ENCODE measurements at regions not wholly inside any gene's neighbourhood (a gene's known extent, or its start where the extent isn't known, plus 50 kb on each side); places are given as distances from the start of the nearest gene placed in this dataset.
"Not testable (repeated sequence)": the region's sequence is repeated elsewhere in the genome, so short reads cannot be mapped to it uniquely, and the experiment has no call there.

DNA sequence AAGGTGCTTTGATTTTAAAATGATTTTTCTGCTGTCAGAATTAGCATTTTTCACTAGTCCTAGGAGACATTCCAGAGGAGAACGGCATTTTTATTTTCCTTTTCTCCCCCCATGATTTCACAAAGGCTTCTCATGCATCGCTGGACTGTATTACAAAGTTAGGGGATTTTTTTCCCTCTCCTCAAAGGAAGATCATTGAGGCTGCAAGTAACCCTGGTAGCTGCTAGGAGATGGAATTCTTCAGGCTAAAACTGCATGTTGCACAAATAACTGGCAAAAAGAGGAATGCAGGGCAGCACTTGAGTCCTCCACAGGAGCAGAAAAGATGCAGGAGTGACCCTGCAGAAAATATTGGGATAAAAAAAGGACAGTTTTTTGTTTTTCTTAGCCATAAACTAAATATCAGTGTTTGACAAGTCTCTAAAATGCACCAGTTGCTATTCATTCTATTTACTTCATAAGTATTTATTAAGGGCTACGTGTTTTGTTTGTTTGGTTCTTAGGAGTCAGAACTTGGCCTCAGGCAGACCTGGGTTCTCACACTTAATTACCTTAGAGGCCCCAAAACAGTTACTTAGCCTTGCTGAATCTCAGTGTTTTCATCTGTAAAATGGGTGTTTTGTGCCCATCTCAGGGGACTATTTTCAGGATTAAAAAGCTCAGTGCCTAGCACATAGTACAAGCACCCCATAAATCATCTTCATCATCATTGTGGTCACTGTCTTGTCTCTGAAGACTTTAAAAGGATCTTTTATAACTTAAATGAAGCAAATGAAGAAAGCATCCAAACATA, 144.5 kb upstream of the ID4 start:
- no peak for DNase-seq (ENCODE audit: low spot score)

GRCh38 chr6:19694697-19695096, 142.5 kb upstream of the ID4 start:
- no peak for DNase-seq (ENCODE audit: low spot score)

DNA sequence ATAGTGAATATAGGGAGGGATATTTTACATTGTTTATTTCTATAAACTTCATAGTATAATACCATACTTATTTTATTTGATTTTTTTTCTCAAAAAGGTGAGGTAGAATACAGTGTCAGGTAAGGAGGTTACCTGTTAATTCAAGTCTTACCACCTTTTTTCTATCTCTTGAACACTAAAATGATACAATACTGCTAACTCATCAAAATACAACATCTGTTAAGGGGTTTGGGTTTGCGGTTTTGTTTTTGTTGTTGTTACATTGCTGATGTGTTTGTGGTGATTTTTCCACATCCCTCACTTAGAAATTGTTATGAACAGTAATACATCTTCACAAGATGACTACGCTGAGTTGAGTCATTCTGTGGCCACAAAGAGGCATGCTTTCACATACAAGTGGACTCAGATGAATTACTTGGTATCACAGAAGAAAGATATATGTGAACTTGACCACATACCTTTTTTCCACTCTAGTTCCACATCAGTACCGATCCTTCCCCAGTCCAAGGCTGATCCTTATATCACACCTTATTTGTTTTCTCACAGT, 139.4 kb upstream of the ID4 start:
- no peak for DNase-seq (ENCODE audit: low spot score)

- peak; percentile 21 for DNase-seq (ENCODE audit: low spot score)
These were observed 137.2 kb upstream of the ID4 start for GRCh38 chr6:19699932-19700331.

DNA sequence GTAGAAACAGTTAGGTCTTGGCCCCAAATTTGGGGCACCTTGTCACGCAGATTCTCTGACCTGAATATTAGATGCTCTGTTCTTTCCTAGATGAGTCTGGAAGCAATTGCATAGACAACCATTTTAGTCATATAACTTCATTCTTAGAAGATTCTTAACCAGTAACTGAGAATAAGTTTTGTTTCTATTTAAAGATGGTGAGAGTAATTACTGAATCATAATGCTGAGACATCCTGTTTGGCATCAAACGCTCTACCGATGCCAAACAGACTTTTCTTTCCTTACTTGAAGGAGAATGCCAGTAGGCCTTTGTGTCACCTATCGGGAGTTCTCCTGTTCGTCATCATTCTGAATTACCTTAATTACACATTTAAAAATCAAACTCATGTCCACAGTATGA, 131.6 kb upstream of the ID4 start:
- no peak for DNase-seq (ENCODE audit: low spot score)

DNA sequence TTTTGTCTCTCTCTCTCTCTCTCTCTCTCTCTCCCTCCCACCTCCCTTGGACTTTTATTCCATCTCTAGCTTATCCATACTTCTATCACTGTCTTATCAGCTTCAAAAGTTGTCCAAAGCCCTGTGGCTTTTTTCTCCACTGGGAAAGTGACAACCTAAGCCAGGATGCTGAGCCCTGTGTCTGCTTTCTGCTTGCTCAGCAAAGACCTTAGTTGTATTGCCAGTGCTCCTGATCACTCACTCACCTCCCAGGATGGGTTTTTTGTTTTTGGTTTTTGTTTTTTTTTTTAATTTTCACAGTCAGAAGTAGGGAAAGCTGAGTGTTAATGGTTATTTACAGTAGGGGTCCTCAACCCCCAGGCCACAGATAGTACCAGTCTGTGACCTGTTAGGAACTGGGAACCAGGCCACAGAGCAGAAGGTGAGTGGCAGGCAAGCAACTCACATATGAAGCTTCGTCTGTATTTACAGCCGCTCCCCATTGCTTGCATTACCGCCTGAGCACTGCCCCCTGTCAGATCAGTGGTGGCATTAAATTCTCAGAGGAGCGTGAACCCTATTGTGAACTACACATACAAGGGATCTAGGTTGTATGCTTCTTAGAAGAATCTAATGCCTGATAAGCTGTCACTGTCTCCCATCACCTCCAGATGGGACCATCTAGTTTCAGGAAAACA, 125.0 kb upstream of the ID4 start:
- no peak for DNase-seq (ENCODE audit: low spot score)

GRCh38 chr6:19712998-19713397, 124.2 kb upstream of the ID4 start:
- DNase-seq (ENCODE audit: low spot score), result no peak

DNA sequence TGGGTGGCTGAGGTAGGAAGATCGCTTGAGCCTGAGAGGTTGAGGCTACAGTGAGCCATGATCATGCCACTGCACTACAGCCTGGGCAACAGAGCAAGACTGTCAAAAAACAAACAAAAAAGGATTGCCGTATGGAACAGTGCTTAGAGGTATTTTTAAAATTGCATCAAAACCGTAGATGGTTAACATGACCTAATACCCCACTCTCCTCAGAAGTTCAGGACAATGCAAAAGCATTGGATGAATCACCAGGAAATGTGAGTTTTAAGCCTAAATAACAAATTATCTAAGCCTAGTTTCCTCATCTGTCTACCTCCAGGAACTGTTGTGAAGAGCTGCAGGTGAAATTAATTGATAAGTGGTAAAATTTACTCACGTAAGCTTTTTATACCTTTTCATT, 123.8 kb upstream of the ID4 start:
- DNase-seq (ENCODE audit: low spot score), result no peak

GRCh38 chr6:19713984-19714383, 123.2 kb upstream of the ID4 start:
- DNase-seq (ENCODE audit: low spot score), result no peak

- DNase-seq (ENCODE audit: low spot score), result no peak
These were observed 122.6 kb upstream of the ID4 start for GRCh38 chr6:19714434-19715166.

- no peak for DNase-seq (ENCODE audit: low spot score)
These were observed 122.0 kb upstream of the ID4 start for GRCh38 chr6:19715167-19715551.

GRCh38 chr6:19719691-19720128, 117.5 kb upstream of the ID4 start:
- peak; percentile 63 for DNase-seq (ENCODE audit: low spot score)

DNA sequence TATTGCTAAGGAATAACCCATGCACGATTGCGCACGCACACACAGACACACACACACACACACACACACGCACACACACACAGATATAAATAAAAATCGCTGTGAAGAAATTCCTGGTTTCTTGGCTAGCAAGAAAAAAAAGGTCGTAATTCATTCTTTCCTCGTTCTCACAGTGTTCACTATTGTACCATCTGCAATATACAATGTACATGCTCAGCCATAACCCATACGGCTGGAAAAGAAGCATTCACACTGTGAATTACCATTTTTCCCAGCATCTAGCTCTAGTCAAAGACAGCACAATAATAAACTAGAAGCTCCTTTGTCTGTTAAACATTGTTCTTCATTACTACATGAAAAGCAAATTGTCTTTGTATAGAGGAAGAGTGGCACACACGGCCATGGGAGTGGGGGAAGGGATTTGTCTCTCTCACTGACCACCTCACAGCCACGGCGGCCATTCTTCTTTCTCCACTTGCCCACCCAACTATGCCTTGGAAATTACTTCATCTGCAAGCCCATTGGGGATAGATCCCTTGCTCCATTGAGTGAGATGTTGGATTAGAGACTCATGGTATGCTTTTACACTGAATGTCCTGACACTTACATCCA, 115.3 kb upstream of the ID4 start:
- DNase-seq (ENCODE audit: low spot score), result no peak

DNA sequence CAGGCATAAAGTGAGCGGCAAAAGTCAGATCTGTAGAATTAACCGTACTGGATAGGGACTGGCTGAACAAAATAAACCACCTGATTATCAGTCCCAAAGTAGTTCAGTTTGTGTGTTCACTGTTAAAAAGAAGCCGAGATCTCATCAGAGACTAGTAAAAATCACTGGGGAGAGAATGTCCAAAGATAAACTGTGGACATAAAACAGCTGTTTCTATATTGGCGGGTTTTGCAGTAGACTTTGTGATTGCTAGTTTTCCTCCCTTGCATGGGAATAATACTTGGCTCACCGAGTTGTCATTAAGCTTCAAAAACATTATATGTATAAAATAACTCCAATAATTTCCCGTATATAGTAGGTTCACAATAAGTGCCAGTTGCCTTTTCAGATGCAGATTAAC, 114.2 kb upstream of the ID4 start:
- no peak for DNase-seq (ENCODE audit: low spot score)

DNA sequence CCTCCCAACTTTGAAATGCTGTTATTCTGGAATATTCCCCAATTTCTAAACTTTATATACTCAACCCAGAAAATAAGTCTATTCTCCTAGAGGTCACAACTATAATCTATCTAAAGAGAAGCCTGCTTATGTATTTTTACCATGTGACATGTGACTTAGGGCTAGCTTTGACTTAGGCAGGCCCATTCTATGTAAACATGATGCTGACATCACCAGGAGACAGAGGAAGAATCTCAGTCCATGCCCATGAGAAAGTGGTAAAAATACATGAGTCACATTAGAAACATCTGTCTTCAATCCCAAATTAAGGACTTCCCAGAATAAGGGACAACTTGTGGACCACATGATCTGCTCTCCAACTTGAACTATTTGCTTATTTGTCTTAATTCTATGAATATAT, 113.6 kb upstream of the ID4 start:
- DNase-seq (ENCODE audit: low spot score), result no peak

- not testable (repeated sequence) for DNase-seq (ENCODE audit: low spot score)
These were observed 111.7 kb upstream of the ID4 start for GRCh38 chr6:19725436-19725835.

- DNase-seq (ENCODE audit: low spot score), result no peak
These were observed 105.9 kb upstream of the ID4 start for GRCh38 chr6:19731282-19731681.

- DNase-seq (ENCODE audit: low spot score), result no peak
These were observed 103.1 kb upstream of the ID4 start for GRCh38 chr6:19734061-19734460.

- no peak for DNase-seq (ENCODE audit: low spot score)
These were observed 102.7 kb upstream of the ID4 start for GRCh38 chr6:19734519-19734918.

GRCh38 chr6:19736066-19736465, 101.1 kb upstream of the ID4 start:
- no peak for DNase-seq (ENCODE audit: low spot score)

DNA sequence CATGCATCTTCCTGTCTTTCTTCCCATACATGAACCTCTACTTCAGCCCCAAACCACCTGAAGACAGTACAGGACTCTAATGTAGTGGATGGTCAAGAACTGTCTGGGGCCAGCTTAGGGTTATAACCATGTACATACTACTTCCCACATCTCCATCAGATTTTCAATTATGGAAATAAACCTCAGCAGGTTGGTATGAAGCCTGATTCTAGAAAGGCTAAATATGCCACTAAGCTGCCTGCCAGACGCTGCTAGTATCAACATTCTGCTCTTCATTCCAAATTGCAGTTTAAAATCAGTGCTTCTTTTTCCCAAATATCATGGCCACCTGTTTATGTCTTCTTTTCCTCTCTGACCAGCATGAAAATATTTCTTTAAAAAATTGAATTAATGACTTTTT, 99.2 kb upstream of the ID4 start:
- no peak for DNase-seq (ENCODE audit: low spot score)

DNA sequence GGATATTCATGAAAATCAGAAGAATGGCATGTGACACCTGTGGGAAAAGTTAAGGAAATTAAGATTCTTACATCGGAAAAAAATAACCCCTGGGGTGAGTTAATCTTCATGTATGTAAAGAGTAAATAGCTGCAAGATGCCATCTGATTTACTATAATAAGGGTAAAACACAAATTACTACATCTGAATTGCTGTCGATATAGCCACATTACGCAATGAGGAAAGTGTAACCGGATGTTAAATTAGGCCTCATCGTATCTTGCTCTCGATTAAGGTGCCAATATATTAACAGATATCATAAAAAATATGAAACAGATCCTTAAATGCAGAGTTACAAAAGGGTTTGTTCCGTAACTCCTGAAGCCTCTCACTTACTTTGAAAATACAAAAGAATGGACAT, 87.4 kb upstream of the ID4 start:
- no peak for DNase-seq (ENCODE audit: low spot score)
